GM19397 (cell line): ENCODE measurements at regions not wholly inside any gene's neighbourhood (a gene's known extent, or its start where the extent isn't known, plus 50 kb on each side); places are given as distances from the start of the nearest gene placed in this dataset.
"Not testable (repeated sequence)": the region's sequence is repeated elsewhere in the genome, so short reads cannot be mapped to it uniquely, and the experiment has no call there.

ENCODE experiments used
- ATAC-seq: cut with Tn5 transposase; IDR thresholded peaks from one replicate; pipeline ENCODE4 v1.9.1; 2021; ENCODE audit warnings: mild to moderate bottlenecking, moderate library complexity; ENCODE audit not compliant: unreplicated experiment

- peak; percentile 38 for ATAC-seq
These were observed 410.2 kb downstream of the PSAT1 start for GRCh38 chr9:78707080-78707479.

GRCh38 chr9:78707481-78707991 lies 410.6 kb downstream of the PSAT1 start:
- peak; percentile 76 for ATAC-seq

GRCh38 chr9:78712903-78713613 lies 416.1 kb downstream of the PSAT1 start:
- ATAC-seq: no peak

GRCh38 chr9:78713614-78714405 lies 416.9 kb downstream of the PSAT1 start:
- ATAC-seq: no peak

- ATAC-seq: no peak
These were observed 417.7 kb downstream of the PSAT1 start for GRCh38 chr9:78714576-78714975.

GRCh38 chr9:78719029-78719428 lies 422.1 kb downstream of the PSAT1 start:
- ATAC-seq: not testable (repeated sequence)

- ATAC-seq: no peak
These were observed 428.0 kb downstream of the PSAT1 start for GRCh38 chr9:78724896-78725295.

GRCh38 chr9:78725503-78725902 lies 428.6 kb downstream of the PSAT1 start:
- ATAC-seq: no peak

- ATAC-seq: no peak
These were observed 448.4 kb downstream of the PSAT1 start for GRCh38 chr9:78745331-78745730.

- no peak for ATAC-seq
These were observed 449.1 kb downstream of the PSAT1 start for GRCh38 chr9:78746010-78746409.

- ATAC-seq: no peak
These were observed 456.1 kb downstream of the PSAT1 start for GRCh38 chr9:78753039-78753438.

- peak; percentile 77 for ATAC-seq
These were observed 460.0 kb downstream of the PSAT1 start for GRCh38 chr9:78756813-78757510.

GRCh38 chr9:78763424-78763823 lies 466.5 kb downstream of the PSAT1 start:
- ATAC-seq: no peak

- ATAC-seq: no peak
These were observed 468.9 kb downstream of the PSAT1 start for GRCh38 chr9:78765861-78766260.

- no peak for ATAC-seq
These were observed 470.6 kb downstream of the PSAT1 start for GRCh38 chr9:78767490-78767889.

- no peak for ATAC-seq
These were observed 472.8 kb downstream of the PSAT1 start for GRCh38 chr9:78769690-78770089.

- ATAC-seq: no peak
These were observed 478.3 kb downstream of the PSAT1 start for GRCh38 chr9:78775211-78775610.

GRCh38 chr9:78775696-78776295 lies 478.9 kb downstream of the PSAT1 start:
- ATAC-seq: no peak

- ATAC-seq: no peak
These were observed 480.8 kb downstream of the PSAT1 start for GRCh38 chr9:78777747-78778146.

GRCh38 chr9:78778318-78778717 lies 481.4 kb downstream of the PSAT1 start:
- ATAC-seq: no peak

GRCh38 chr9:78778861-78779374 lies 482.0 kb downstream of the PSAT1 start:
- ATAC-seq: no peak
